SU-DHL-6 (cell line): ENCODE measurements at regions not wholly inside any gene's neighbourhood (a gene's known extent, or its start where the extent isn't known, plus 50 kb on each side); places are given as distances from the start of the nearest gene placed in this dataset.

ENCODE experiments used
- CTCF ChIP-seq: fragments of 200-600 bp; sonication (generic); IDR thresholded peaks from one replicate; pipeline ENCODE4 v1.5.1; 2017; ENCODE audit warnings: antibody characterized with exemption, mild to moderate bottlenecking, low read length, moderate library complexity; ENCODE audit not compliant: insufficient read depth, poor library complexity, severe bottlenecking
- EZH2phosphoT487 ChIP-seq: fragments of 200-600 bp; sonication (generic), shearing (Covaris generic); conservative IDR thresholded peaks from 2 replicates; pipeline ENCODE4 v1.6.1; 2018; ENCODE audit warnings: mild to moderate bottlenecking, antibody characterized with exemption, low read length, moderate library complexity, mixed read lengths

DNA sequence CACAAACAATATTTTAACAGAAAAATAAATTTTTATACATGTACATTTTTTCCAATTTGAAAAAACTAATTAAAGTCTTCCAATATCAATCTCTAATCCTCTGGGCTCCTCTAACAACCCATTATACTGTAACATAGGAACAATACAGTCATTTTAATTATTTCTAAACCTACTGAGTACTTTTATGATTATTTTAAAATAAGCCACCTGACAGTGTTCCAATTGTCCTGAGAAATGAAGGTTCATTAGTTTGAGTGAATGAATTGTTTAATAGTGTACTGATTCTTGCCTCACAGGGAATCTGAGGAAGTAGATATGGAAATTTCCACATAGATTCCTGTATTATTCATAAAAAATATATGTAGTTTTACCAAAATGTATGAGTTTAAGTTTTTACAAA, 123.1 kb upstream of the EYS start:
- TF ChIP-seq CTCF (no peak), EZH2phosphoT487 (no peak)
